GM12878 (cell line): ENCODE measurements at regions not wholly inside any gene's neighbourhood (a gene's known extent, or its start where the extent isn't known, plus 50 kb on each side); places are given as distances from the start of the nearest gene placed in this dataset.
A peak's percentile ranks its signal among the peaks of the same experiment; 100 is the strongest.

Source experiments
- ASH2L ChIP-seq: fragments of 300-600, 200-600 bp; sonication (generic); IDR thresholded peaks from 2 replicates; pipeline ENCODE4 v1.6.1; 2017; ENCODE audit warnings: low read depth, mild to moderate bottlenecking, borderline replicate concordance
- ATF3 ChIP-seq: IDR thresholded peaks from 2 replicates; pipeline ENCODE4 v1.6.1; 2011; ENCODE audit warnings: low read depth, mild to moderate bottlenecking, low read length, moderate library complexity, borderline replicate concordance; ENCODE audit errors: extremely low read depth
- BCL11A ChIP-seq: IDR thresholded peaks from 2 replicates; pipeline ENCODE4 v1.6.1; 2011; ENCODE audit warnings: low read depth, low read length
- CUX1 ChIP-seq: IDR thresholded peaks from 2 replicates; pipeline ENCODE4 v1.6.1; 2012; ENCODE audit warnings: improper control_type of control experiment, low read depth, low read length; ENCODE audit not compliant: insufficient replicate concordance
- ELK1 ChIP-seq: IDR thresholded peaks from 2 replicates; pipeline ENCODE4 v1.6.1; 2012; ENCODE audit warnings: low read depth, low read length, improper control_type of control experiment
- HDAC6 ChIP-seq: fragments of 200-600 bp; sonication (generic); IDR thresholded peaks from one replicate; pipeline ENCODE4 v1.8.0; 2017; ENCODE audit warnings: antibody characterized with exemption; ENCODE audit not compliant: unreplicated experiment
- NFYA ChIP-seq: IDR thresholded peaks from 2 replicates; pipeline ENCODE4 v1.6.1; 2011; ENCODE audit warnings: low read depth, mild to moderate bottlenecking, low read length, improper control_type of control experiment, borderline replicate concordance
- NR2C1 ChIP-seq: fragments of 450-650 bp; IDR thresholded peaks from 2 replicates; pipeline ENCODE4 v1.6.1; 2017; ENCODE audit warnings: antibody characterized with exemption, mild to moderate bottlenecking, moderate library complexity
- RB1 ChIP-seq: fragments of 450-650 bp; formaldehyde crosslinking; IDR thresholded peaks from 2 replicates; pipeline ENCODE4 v1.6.1; 2017; ENCODE audit warnings: mild to moderate bottlenecking, borderline replicate concordance
- SMC3 ChIP-seq: IDR thresholded peaks from 2 replicates; pipeline ENCODE4 v1.6.1; 2011; ENCODE audit warnings: low read length, improper control_type of control experiment, borderline replicate concordance
- SRF ChIP-seq, 2 experiments: IDR thresholded peaks; 2 replicates each; pipeline ENCODE4 v1.6.1; 2011; ENCODE audit warnings: low read depth in 2 of 2, low read length in 2 of 2, mild to moderate bottlenecking in 1 of 2, moderate library complexity in 1 of 2
- STAT3 ChIP-seq: IDR thresholded peaks from 2 replicates; pipeline ENCODE4 v1.6.1; 2011; ENCODE audit warnings: low read depth, low read length, improper control_type of control experiment
- TAF1 ChIP-seq: IDR thresholded peaks from 2 replicates; pipeline ENCODE4 v1.6.1; 2011; ENCODE audit warnings: mild to moderate bottlenecking, low read depth, low read length, borderline replicate concordance
- ZBED1 ChIP-seq: IDR thresholded peaks from 2 replicates; pipeline ENCODE4 v1.6.1; 2016; ENCODE audit warnings: borderline replicate concordance
- TF ChIP-seq, protein P1 (sequence below): IDR thresholded peaks from 2 replicates; pipeline ENCODE4 v1.6.1; 2012; ENCODE audit warnings: mild to moderate bottlenecking, low read depth, low read length

GRCh38 chr6:163705923-163706322, 291.4 kb downstream of the QKI start (continued):
- TF ChIP-seq, protein P1, sequence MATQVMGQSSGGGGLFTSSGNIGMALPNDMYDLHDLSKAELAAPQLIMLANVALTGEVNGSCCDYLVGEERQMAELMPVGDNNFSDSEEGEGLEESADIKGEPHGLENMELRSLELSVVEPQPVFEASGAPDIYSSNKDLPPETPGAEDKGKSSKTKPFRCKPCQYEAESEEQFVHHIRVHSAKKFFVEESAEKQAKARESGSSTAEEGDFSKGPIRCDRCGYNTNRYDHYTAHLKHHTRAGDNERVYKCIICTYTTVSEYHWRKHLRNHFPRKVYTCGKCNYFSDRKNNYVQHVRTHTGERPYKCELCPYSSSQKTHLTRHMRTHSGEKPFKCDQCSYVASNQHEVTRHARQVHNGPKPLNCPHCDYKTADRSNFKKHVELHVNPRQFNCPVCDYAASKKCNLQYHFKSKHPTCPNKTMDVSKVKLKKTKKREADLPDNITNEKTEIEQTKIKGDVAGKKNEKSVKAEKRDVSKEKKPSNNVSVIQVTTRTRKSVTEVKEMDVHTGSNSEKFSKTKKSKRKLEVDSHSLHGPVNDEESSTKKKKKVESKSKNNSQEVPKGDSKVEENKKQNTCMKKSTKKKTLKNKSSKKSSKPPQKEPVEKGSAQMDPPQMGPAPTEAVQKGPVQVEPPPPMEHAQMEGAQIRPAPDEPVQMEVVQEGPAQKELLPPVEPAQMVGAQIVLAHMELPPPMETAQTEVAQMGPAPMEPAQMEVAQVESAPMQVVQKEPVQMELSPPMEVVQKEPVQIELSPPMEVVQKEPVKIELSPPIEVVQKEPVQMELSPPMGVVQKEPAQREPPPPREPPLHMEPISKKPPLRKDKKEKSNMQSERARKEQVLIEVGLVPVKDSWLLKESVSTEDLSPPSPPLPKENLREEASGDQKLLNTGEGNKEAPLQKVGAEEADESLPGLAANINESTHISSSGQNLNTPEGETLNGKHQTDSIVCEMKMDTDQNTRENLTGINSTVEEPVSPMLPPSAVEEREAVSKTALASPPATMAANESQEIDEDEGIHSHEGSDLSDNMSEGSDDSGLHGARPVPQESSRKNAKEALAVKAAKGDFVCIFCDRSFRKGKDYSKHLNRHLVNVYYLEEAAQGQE: no peak
- TF ChIP-seq ATF3 (no peak), SRF (IDR thresholded peaks at IDR 0.05; ENCODE audit: low read depth in 2 of 2, low read length in 2 of 2) (no peak), ELK1 (no peak), NFYA (no peak), HDAC6 (no peak), STAT3 (0 out of 2 replicates have a peak, but pooled peaks have one; percentile 60), NR2C1 (no peak), RB1 (no peak), ZBED1 (peak; percentile 79), CUX1 (no peak), BCL11A (peak; percentile 88; the same call in 1 of the 2 replicates), TAF1 (no peak), ASH2L (no peak), SMC3 (no peak)
